ENCODE measurements at regions not wholly inside any gene's neighbourhood (a gene's known extent, or its start where the extent isn't known, plus 50 kb on each side); places are given as distances from the start of the nearest gene placed in this dataset.

DNA sequence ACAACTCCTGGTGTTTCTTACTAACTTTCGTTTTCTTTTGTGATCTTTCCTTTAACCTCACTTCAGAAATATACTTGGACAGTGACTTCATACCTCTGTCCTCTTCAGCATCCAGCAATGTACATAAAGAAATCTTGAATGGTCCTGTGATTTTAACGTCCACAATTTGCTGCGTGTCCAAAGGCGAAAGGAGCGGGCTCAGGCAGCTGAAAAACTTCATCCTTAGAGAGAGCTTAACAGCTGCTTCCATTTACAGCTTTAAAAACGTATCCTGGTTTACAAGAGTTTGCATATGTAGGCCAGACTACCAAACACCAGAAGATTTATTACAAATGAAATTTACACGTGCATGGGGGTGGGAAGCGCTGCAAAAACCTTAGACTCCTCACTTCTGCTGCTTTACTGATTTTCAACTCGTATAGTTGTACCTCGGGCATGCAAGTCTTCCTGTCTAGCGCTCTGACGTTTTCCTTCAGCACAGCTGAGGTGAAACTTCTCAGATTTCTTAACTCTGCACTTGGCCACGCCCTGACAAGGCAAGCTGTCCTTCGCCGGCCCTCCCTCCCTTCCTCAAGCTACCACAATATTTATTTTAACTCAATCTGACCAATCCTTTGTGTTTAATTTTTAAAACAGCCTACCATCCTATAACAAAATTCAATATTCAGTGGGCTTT lies 406.4 kb downstream of the FAM47A start:
- peak; percentile 15 for DNase-seq

DNA sequence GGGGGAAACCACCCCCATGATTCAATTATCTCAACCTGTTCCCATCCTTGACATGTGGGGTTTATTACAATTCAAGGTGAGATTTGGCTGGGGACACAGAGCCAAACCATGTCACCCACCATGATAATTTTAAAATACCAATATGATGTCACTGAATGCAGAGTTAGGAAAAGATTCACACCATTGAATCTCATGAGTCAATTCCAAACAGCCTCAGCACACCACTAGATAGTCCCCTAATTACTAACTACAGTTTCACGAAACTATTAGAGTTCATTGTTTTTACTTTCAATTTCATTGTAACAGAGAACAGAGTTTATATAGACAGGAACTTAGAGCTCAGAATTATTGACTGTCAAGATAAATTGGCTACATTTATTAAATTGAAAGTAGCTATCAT lies 410.2 kb downstream of the FAM47A start:
- no peak for DNase-seq

DNA sequence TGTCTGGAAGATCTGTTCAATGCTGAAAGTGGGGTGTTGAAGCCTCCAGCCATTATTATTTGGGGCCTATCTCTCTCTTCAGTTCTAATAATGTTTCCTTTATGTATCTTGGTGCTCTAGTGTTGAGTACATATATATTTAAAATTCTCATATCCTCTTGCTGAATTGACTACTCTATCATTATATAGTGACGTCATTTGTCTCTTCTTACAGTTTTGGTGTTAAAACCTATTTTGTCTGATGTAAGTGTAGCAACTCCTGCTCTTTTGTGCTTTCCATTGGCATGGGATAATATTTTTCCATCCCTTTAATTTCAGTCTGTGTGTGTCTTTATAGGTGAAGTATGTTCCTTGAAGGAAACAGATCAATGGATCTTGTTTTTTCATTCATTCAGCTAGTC lies 446.0 kb downstream of the FAM47A start:
- DNase-seq, result no peak
